ENCODE measurements at regions not wholly inside any gene's neighbourhood (a gene's known extent, or its start where the extent isn't known, plus 50 kb on each side); places are given as distances from the start of the nearest gene placed in this dataset.

- TF ChIP-seq RFX5 (IDR thresholded peaks at IDR 0.05; ENCODE audit: low read depth, low read length) = no peak
- TF ChIP-seq CTCF (IDR thresholded peaks at IDR 0.05 in 2 of 3, conservative IDR thresholded peaks at IDR 0.05 in 1 of 3; ENCODE audit: control insufficient read depth in 2 of 3, extremely low read depth in 1 of 3, insufficient read depth in 1 of 3, low read depth in 3 of 3, low read length in 3 of 3) = no peak
- no peak for TF ChIP-seq TARDBP (IDR thresholded peaks at IDR 0.05; ENCODE audit: borderline replicate concordance)
- TF ChIP-seq CREB1 (IDR thresholded peaks at IDR 0.05; ENCODE audit: low read depth) = no peak
- TF ChIP-seq E2F4 (IDR thresholded peaks at IDR 0.05; ENCODE audit: low read depth, low read length) = no peak
- TF ChIP-seq RAD21 (IDR thresholded peaks at IDR 0.05; ENCODE audit: insufficient read depth, low read depth, low read length) = no peak
- TF ChIP-seq BHLHE40 (IDR thresholded peaks at IDR 0.05; ENCODE audit: borderline replicate concordance in 1 of 2, low read depth in 2 of 2, low read length in 1 of 2) = no peak
- no peak for TF ChIP-seq CHD2 (IDR thresholded peaks at IDR 0.05; ENCODE audit: borderline replicate concordance, low read depth, low read length)
- TF ChIP-seq FOS (IDR thresholded peaks at IDR 0.05; ENCODE audit: borderline replicate concordance, extremely low read depth, insufficient read length) = no peak
Measured at GRCh38 chr6:130314271-130314670, 51.5 kb upstream of the TMEM200A start.
